OCI-LY7 (cell line): ENCODE measurements at regions not wholly inside any gene's neighbourhood (a gene's known extent, or its start where the extent isn't known, plus 50 kb on each side); places are given as distances from the start of the nearest gene placed in this dataset.

Experiments used
- EZH2phosphoT487 ChIP-seq: fragments of 200-600 bp; sonication (generic); IDR thresholded peaks from 2 replicates; pipeline ENCODE4 v1.6.1; 2018; ENCODE audit warnings: low read depth, borderline replicate concordance, mild to moderate bottlenecking, mixed run types, antibody characterized with exemption, low read length, moderate library complexity, mixed read lengths
- TF ChIP-seq, protein P1 (sequence below): fragments of 200-600 bp; sonication (generic); conservative IDR thresholded peaks from 2 replicates; pipeline ENCODE4 v1.5.1; 2014; ENCODE audit warnings: mild to moderate bottlenecking, antibody characterized with exemption, low read length, moderate library complexity, mixed read lengths

DNA sequence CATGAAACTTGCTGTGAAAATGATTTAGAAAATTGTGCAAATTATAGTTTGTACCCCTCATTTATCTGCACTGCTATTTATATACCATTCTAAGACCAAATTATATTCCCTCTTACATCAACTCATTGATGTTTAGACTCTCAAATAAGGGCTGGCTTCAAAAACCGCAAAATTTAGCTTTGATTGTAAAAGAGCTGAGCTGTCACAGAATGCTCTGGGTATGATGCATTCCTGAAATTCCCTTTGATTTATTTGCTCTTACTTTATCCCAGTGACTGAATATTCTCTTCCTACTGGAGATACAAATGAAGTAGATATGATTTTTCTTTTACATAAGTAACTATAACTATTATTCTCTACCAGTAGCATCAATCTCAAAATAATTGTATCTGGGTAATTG lies 78.0 kb upstream of the TMTC2 start:
- TF ChIP-seq, protein P1, sequence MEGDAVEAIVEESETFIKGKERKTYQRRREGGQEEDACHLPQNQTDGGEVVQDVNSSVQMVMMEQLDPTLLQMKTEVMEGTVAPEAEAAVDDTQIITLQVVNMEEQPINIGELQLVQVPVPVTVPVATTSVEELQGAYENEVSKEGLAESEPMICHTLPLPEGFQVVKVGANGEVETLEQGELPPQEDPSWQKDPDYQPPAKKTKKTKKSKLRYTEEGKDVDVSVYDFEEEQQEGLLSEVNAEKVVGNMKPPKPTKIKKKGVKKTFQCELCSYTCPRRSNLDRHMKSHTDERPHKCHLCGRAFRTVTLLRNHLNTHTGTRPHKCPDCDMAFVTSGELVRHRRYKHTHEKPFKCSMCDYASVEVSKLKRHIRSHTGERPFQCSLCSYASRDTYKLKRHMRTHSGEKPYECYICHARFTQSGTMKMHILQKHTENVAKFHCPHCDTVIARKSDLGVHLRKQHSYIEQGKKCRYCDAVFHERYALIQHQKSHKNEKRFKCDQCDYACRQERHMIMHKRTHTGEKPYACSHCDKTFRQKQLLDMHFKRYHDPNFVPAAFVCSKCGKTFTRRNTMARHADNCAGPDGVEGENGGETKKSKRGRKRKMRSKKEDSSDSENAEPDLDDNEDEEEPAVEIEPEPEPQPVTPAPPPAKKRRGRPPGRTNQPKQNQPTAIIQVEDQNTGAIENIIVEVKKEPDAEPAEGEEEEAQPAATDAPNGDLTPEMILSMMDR: no peak
- TF ChIP-seq EZH2phosphoT487: no peak
